AG04449 (cell line): ENCODE measurements at regions not wholly inside any gene's neighbourhood (a gene's known extent, or its start where the extent isn't known, plus 50 kb on each side); places are given as distances from the start of the nearest gene placed in this dataset.

Source experiments
- CTCF ChIA-PET: fragments of 350-600 bp; formaldehyde crosslinking; extraction: SDS; loops from one replicate; lab custom pipeline; 2021; ENCODE audit warnings: antibody characterized with exemption; lab: Yijun Ruan, JAX
- POLR2A ChIA-PET: fragments of 400-600, 350-600 bp; formaldehyde crosslinking; extraction: SDS; loops from one replicate; lab custom pipeline; 2020; ENCODE audit warnings: antibody characterized with exemption, inconsistent platforms; lab: Yijun Ruan, JAX
- DNase-seq: peaks from one replicate; pipeline ENCODE4 v3.0.0-alpha.2; 2010; ENCODE audit warnings: low read depth, low spot score
- H3K4me3 ChIP-seq: 2 replicates; pipeline ENCODE4 v1.5.1; 2011; ENCODE audit warnings: low read depth, mild to moderate bottlenecking, control low read depth, low read length
- CTCF ChIP-seq: IDR thresholded peaks from one replicate; pipeline ENCODE4 v1.5.1; 2011; ENCODE audit warnings: mild to moderate bottlenecking, moderate library complexity, low read length, control low read depth, inconsistent platforms; ENCODE audit not compliant: insufficient read depth; ENCODE audit errors: missing control alignments

GRCh38 chr5:20262896-20263295 is 274.9 kb upstream of the CDH18 start:
- CTCF ChIA-PET, result no interaction called here
- H3K4me3 ChIP-seq, result no peak overlapping the region
- no peak for DNase-seq
- POLR2A ChIA-PET, result no interaction called here
- TF ChIP-seq CTCF, result no peak

DNA sequence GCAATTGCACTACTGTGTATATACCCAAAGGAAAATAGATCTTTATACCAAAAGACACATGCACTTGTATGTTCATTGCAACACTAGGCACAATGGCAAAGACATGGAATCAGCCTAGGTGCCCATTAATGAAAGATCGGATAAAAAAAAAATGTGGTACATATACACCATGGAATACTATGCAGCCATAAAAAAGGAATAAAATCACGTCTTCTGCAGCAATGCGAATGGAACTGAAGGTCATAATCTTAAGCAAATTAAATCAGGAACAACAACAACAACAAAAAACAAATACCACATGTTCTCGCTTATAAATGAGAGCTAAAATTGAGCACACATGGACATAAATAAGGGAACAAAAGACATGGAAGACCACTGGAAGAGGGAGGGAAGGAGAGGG is 266.7 kb upstream of the CDH18 start:
- POLR2A ChIA-PET, result no interaction called here
- CTCF ChIA-PET, result no interaction called here
- no peak overlapping the region for H3K4me3 ChIP-seq
- DNase-seq, result no peak
- no peak for TF ChIP-seq CTCF

- no peak overlapping the region for H3K4me3 ChIP-seq
- ChIA-PET POLR2A (no interaction called here), CTCF (interaction anchor here (0.6 kb wide), 1 partner anchor 40 kb away, joined by 3 read pairs; no protein-coding TSS in a partner anchor)
- TF ChIP-seq CTCF, result no peak
- no peak for DNase-seq
Measured at GRCh38 chr5:20248118-20248517, 260.1 kb upstream of the CDH18 start.

GRCh38 chr5:20245432-20245974 is 257.5 kb upstream of the CDH18 start:
- no peak for DNase-seq
- CTCF ChIA-PET, result no interaction called here
- TF ChIP-seq CTCF, result no peak

DNA sequence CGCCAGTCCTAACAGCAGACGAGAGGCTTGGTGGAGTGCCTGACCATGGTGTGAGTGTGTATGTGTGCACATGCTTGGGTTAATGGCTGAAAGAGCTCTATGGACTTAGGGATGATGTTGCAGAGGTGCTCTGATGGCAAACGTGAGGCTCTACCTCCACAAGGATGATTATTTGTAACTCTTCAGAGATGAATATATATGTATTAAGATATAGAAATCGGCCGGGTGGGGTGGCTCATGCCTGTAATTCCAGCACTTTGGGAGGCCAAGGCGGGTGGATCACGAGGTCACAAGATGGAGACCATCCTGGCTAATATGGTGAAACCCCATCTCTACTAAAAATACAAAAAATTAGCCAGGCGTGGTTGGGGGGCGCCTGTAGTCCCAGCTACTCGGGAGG is 253.4 kb upstream of the CDH18 start:
- no peak for TF ChIP-seq CTCF
- no peak overlapping the region for H3K4me3 ChIP-seq
- POLR2A ChIA-PET, result no interaction called here
- CTCF ChIA-PET, result no interaction called here
- no peak for DNase-seq

More at GRCh38 chr5:20245432-20245974, 257.5 kb upstream of the CDH18 start:
- H3K4me3 ChIP-seq, result no peak overlapping the region
- POLR2A ChIA-PET, result no interaction called here

GRCh38 chr5:20231040-20231439 is 243.0 kb upstream of the CDH18 start:
- CTCF ChIA-PET, result interaction anchor here (1.0 kb wide), 1 partner anchor 18 kb away, joined by 3 read pairs; no protein-coding TSS in a partner anchor
- H3K4me3 ChIP-seq, result no peak overlapping the region
- POLR2A ChIA-PET, result no interaction called here
- no peak for TF ChIP-seq CTCF
- DNase-seq, result no peak
